NCI-H748 treated with DMSO at 0.1 percent for 48 hours (cell line): ENCODE measurements at regions not wholly inside any gene's neighbourhood (a gene's known extent, or its start where the extent isn't known, plus 50 kb on each side); places are given as distances from the start of the nearest gene placed in this dataset.
"Not testable (repeated sequence)": the region's sequence is repeated elsewhere in the genome, so short reads cannot be mapped to it uniquely, and the experiment has no call there.

Experiments used
- DNase-seq: peaks from one replicate; lab custom pipeline; 2025; lab: John Stamatoyannopoulos, UW

DNA sequence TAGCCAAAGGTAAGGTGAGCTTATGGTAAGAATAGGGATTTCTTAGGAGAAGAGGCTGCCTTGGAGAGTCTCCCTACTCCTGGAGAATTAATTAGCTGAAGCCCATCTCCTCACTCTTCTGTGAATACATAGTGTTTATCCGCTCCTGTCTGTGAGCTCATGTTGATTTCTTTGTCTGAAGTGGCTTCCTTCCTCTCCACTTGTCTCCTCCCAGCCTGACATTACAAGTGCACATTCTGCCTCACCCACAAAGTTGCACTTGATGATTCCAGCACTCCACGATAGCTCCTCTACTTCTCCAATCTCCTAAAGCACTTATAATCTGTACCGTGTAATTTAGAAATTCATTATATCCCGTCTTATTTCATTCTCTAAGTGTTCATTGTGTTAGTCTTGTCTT lies 287.2 kb downstream of the QKI start:
- no peak for DNase-seq

GRCh38 chr6:163698086-163698485 lies 283.6 kb downstream of the QKI start:
- DNase-seq, result no peak

GRCh38 chr6:163696311-163696710 lies 281.8 kb downstream of the QKI start:
- not testable (repeated sequence) for DNase-seq

GRCh38 chr6:163695414-163695864 lies 280.9 kb downstream of the QKI start:
- DNase-seq, result no peak

GRCh38 chr6:163694988-163695398 lies 280.5 kb downstream of the QKI start:
- no peak for DNase-seq

GRCh38 chr6:163694072-163694471 lies 279.6 kb downstream of the QKI start:
- no peak for DNase-seq

DNA sequence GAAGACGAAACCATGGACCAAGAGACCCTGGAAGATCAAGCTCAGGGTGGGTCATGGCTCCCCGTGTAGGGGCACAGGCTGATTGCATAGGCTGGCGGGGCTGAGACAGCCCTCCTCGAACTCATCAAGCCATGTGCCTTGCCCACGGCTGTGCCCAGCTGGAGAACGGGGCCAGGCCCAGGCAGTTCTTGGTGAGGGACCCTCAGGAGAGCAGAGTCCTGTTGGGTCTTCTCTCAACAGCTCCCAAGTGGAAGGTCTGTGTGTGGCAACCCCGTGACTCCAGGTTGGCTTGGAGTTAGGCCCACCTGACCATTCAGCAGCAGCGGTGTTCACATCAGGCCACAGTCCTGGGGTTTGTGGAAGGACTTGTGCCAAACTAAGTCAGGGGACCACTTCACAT lies 276.5 kb downstream of the QKI start:
- DNase-seq, result no peak

DNA sequence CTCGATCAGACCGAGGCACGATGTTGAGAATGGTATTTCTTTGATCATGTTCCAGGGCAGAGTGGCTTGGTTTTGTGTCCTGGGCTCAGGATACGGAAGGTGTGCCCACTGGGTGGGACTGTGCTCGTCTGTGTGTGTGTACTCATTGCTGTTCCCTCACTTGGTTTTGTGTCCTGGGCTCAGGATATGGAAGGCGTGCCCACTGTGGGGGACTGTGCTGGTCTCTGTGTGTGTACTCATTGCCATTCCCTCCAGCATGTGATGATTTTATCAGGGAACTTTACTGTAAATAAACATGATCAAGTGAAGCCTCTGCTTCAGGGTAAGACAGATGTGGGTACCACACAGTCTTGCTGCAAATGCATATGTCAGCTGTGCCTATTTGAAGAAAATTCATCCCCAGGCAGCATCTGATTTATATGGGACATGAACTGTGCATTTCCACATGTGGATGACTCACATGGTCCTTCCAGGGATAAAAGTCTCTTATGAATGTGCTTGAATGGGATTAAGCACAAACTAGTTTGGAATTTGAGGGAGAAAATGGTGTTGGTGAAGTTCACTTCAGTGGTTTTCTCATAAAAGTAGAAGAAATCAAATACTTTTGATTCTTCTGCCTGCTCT lies 274.3 kb downstream of the QKI start:
- no peak for DNase-seq

DNA sequence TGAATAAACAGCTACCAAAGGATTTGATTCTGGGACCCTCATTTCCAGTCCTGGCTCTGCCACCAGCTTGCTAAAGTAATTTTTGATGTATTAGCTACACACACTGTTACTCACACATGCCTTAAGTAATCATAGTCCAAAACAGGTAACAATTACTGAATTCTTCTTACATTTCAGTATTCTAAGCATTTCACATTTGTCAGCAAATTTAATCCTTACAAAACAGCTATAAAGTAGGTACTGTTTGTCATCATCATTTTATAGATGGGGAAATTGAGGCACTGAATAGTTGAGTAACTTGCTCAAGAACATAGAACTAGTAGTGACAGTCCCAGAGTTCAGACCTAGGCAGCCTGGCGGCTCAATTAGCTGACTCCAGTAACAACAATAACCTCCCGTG lies 272.6 kb downstream of the QKI start:
- DNase-seq, result no peak

DNA sequence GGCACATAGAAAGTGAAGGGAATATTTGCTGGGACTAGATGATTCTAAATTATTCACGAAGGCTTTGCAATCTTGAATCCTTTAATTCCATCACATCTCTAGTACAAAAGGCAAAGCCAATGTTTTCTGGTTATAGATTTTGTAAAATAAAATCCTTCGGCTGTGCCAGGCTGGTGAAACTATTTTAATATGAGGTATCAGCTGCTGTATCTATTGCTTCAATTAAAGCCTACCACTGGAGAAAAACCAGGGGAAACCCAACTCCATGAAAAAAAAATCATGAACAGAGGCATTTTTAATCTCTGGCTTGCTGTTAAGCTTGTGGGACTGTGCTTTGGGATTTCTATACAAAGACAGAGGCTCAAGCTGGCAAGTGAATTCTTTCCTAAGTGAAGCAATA lies 271.8 kb downstream of the QKI start:
- no peak for DNase-seq

- no peak for DNase-seq
Measured at GRCh38 chr6:163683105-163683622, 268.6 kb downstream of the QKI start.

DNA sequence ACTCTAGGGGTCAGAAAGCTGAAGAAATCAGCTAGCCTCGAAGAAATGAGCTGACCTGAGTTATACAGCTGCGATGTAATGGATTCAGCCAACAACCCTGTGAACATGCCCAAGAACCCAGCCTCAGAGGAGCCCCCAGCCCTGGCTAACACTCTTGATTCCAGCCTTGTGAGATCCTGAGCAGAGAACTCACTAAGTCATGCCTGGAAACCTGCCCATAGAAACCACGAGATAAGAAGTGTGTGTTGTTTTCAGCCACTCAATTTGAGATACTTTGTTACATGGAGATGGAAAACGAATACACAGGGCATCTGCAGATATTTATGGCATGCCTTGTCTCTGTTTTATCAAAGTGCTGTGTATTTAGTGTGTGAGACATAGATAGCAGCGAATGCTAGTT lies 265.2 kb downstream of the QKI start:
- DNase-seq, result no peak

- no peak for DNase-seq
Measured at GRCh38 chr6:163679012-163679660, 264.6 kb downstream of the QKI start.

GRCh38 chr6:163675611-163676010 lies 261.1 kb downstream of the QKI start:
- no peak for DNase-seq

- no peak for DNase-seq
Measured at GRCh38 chr6:163672710-163673109, 258.2 kb downstream of the QKI start.

DNA sequence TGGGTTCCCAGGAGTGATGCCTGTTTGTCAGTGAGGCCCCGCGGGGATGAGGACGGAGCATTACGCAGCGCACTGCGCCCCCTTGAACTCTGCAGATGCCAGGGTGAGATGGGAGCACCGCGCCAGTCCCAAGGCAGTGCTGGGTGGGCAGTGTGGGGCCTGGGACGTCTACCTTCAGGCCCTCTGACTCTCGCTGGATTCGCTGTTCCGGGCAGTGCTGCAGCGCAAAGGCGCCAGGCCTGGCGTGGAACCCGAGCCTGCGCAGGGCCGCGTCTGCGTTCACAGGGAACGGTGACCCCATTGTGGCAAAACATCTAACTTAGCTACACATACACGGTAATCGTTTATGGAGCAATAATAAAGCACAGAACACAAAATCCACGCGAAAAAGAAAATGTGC lies 257.3 kb downstream of the QKI start:
- DNase-seq, result no peak

DNA sequence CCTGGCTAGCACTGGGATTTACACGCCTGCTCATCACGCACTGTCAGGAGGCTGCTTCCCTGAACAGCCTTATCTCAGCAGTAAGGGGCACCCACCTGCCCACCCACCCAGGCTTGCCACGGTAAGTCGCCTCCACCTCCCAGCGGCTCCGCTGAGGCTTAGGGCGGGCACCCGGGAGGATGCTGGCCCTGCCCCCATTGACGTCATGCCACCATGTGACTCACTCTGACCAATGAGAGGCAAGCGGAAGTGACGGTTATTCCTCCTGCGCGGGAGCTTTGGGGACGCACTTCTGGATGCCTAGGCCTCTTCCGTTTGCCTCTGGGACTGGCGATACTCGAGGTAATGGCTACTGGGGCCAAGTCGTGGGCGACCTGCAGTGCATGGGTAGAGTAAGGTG lies 256.8 kb downstream of the QKI start:
- DNase-seq, result no peak

- no peak for DNase-seq
Measured at GRCh38 chr6:163670336-163670735, 255.8 kb downstream of the QKI start.

GRCh38 chr6:163668061-163668426 lies 253.5 kb downstream of the QKI start:
- DNase-seq, result no peak

GRCh38 chr6:163667372-163668060 lies 253.0 kb downstream of the QKI start:
- DNase-seq, result no peak

DNA sequence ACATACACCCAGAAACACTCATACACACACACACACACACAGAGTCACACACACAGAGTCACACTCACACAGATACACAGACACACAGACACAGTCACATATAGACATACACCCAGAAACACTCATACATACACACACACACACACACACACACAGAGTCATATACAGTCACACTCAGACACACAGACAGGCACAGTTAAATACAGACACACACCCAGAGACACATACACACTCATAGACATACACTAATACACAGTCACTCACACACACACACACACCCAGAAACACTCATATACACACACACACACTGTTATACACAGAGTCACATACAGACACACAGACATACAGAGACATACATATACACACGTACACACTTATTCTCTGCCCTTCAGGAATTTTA lies 250.9 kb downstream of the QKI start:
- no peak for DNase-seq

DNA sequence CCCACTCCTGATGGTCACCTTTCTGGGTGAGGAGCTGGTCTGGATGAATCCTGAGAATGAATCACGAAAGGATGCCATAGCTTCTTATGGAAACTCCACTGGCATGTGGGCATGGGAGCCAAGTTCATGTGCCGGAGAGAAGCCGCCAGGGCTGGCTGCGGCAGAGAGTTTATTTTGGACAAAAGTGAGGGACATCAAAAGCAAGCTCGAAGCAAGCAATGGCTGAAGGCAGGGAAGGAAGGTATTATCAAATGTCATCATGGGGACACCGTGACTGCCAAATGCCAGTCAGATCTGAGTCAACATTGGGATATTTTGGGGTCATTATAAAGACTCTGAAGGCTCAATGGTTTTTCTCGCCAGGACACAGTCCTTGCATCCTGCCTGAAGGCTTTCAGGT lies 249.1 kb downstream of the QKI start:
- DNase-seq, result no peak

GRCh38 chr6:163662604-163663225 lies 248.2 kb downstream of the QKI start:
- DNase-seq, result no peak
